Chondrocyte (in vitro differentiated cells): ENCODE measurements at regions not wholly inside any gene's neighbourhood (a gene's known extent, or its start where the extent isn't known, plus 50 kb on each side); places are given as distances from the start of the nearest gene placed in this dataset.

Source experiments
- DNase-seq: peaks from one replicate; pipeline ENCODE4 v3.0.0; 2021; ENCODE audit warnings: mixed read lengths, low spot score
- H3K27ac Mint-ChIP-seq: one replicate; pipeline ENCODE4 v1.8.0; 2021; ENCODE audit warnings: mild to moderate bottlenecking, moderate library complexity, mixed read lengths; ENCODE audit not compliant: unreplicated experiment
- H3K27me3 Mint-ChIP-seq: 2 replicates; pipeline ENCODE4 v1.8.0; 2021; ENCODE audit warnings: low read depth, mixed read lengths
- H3K36me3 Mint-ChIP-seq: 2 replicates; pipeline ENCODE4 v1.8.0; 2021; ENCODE audit warnings: low read depth, mixed read lengths
- H3K4me1 Mint-ChIP-seq: 2 replicates; pipeline ENCODE4 v1.8.0; 2021; ENCODE audit warnings: low read depth, mild to moderate bottlenecking, mixed read lengths
- H3K4me3 Mint-ChIP-seq: one replicate; pipeline ENCODE4 v1.8.0; 2021; ENCODE audit warnings: mild to moderate bottlenecking, moderate library complexity, mixed read lengths; ENCODE audit not compliant: unreplicated experiment
- H3K9me3 Mint-ChIP-seq: 2 replicates; pipeline ENCODE4 v1.8.0; 2021; ENCODE audit warnings: low read depth, mixed read lengths
- CTCF ChIP-seq: fragments of 200-600 bp; sonication (generic); IDR thresholded peaks from 2 replicates; pipeline ENCODE4 v1.5.0; 2021; ENCODE audit warnings: antibody characterized with exemption, mild to moderate bottlenecking, moderate library complexity

- H3K27me3 Mint-ChIP-seq = no peaks in the 10 kb centered on the region
- no peaks in the 10 kb centered on the region for H3K9me3 Mint-ChIP-seq
- H3K36me3 Mint-ChIP-seq = no peaks in the 10 kb centered on the region
- H3K4me3 Mint-ChIP-seq = no peak overlapping the region
- no peak overlapping the region for H3K27ac Mint-ChIP-seq
- no peak for DNase-seq
- no peak for TF ChIP-seq CTCF
- peaks cover 21% of the 10 kb centered on the region for H3K4me1 Mint-ChIP-seq
These were observed 192.4 kb downstream of the GAS1 start for GRCh38 chr9:86754581-86755560.

GRCh38 chr9:86753836-86754235, 193.5 kb downstream of the GAS1 start:
- no peak for DNase-seq
- Mint-ChIP-seq H3K27ac (no peak overlapping the region), H3K4me1 (peaks cover 30% of the 10 kb centered on the region), H3K4me3 (no peak overlapping the region), H3K27me3 (no peaks in the 10 kb centered on the region), H3K36me3 (no peaks in the 10 kb centered on the region), H3K9me3 (no peaks in the 10 kb centered on the region)
- TF ChIP-seq CTCF = no peak

GRCh38 chr9:86752733-86753132, 194.6 kb downstream of the GAS1 start:
- H3K27me3 Mint-ChIP-seq = no peaks in the 10 kb centered on the region
- DNase-seq = no peak
- TF ChIP-seq CTCF = no peak
- H3K27ac Mint-ChIP-seq = no peak overlapping the region
- no peaks in the 10 kb centered on the region for H3K36me3 Mint-ChIP-seq
- no peaks in the 10 kb centered on the region for H3K9me3 Mint-ChIP-seq
- peaks cover 30% of the 10 kb centered on the region for H3K4me1 Mint-ChIP-seq
- no peak overlapping the region for H3K4me3 Mint-ChIP-seq

- Mint-ChIP-seq H3K9me3 (no peaks in the 10 kb centered on the region), H3K36me3 (no peaks in the 10 kb centered on the region), H3K27me3 (no peaks in the 10 kb centered on the region), H3K4me3 (no peak overlapping the region), H3K27ac (no peak overlapping the region), H3K4me1 (peaks cover 33% of the 10 kb centered on the region)
- no peak for TF ChIP-seq CTCF
- DNase-seq = no peak
These were observed 195.3 kb downstream of the GAS1 start for GRCh38 chr9:86751956-86752355.

- Mint-ChIP-seq H3K27ac (no peak overlapping the region), H3K9me3 (no peaks in the 10 kb centered on the region), H3K36me3 (no peaks in the 10 kb centered on the region), H3K27me3 (no peaks in the 10 kb centered on the region), H3K4me3 (no peak overlapping the region), H3K4me1 (peaks cover 33% of the 10 kb centered on the region)
- TF ChIP-seq CTCF = no peak
- DNase-seq = no peak
These were observed 196.1 kb downstream of the GAS1 start for GRCh38 chr9:86751207-86751606.
